ENCODE measurements at regions not wholly inside any gene's neighbourhood (a gene's known extent, or its start where the extent isn't known, plus 50 kb on each side); places are given as distances from the start of the nearest gene placed in this dataset.

GRCh38 chr16:79790854-79791253, 190.3 kb upstream of the MAF start:
- Mint-ChIP-seq H3K27me3 (ENCODE audit: low read depth) (peaks cover 5% of the 10 kb centered on the region), H3K27ac (ENCODE audit: unreplicated experiment) (no peak overlapping the region), H3K4me3 (ENCODE audit: unreplicated experiment) (no peak overlapping the region), H3K4me1 (ENCODE audit: low read depth) (no peaks in the 10 kb centered on the region), H3K9me3 (ENCODE audit: low read depth) (no peaks in the 10 kb centered on the region), H3K36me3 (ENCODE audit: low read depth) (no peaks in the 10 kb centered on the region)
- no peak for TF ChIP-seq CTCF (IDR thresholded peaks at IDR 0.05)
- DNase-seq (ENCODE audit: low spot score), result no peak

DNA sequence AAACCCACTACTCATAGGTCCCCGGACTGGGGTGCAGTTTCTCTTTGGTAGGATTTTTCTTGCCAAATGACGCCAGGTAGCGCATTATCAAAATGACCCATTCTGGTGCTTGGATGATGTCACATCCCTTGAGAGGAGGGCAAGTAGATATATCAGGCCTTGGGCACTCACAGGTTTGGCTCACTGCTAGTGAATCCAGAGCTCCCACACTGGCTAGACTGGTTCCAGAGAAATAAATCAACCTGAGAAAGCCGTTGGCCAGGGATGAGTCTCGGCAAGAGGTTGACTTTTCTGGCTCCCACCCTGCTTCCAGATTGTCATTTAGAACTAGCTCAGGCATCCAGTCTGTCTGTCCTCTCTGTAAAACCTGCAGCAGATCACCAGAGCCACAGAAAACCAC, 188.4 kb upstream of the MAF start:
- H3K36me3 Mint-ChIP-seq (ENCODE audit: low read depth), result no peaks in the 10 kb centered on the region
- no peaks in the 10 kb centered on the region for H3K4me1 Mint-ChIP-seq (ENCODE audit: low read depth)
- no peaks in the 10 kb centered on the region for H3K9me3 Mint-ChIP-seq (ENCODE audit: low read depth)
- TF ChIP-seq CTCF (IDR thresholded peaks at IDR 0.05), result no peak
- no peak overlapping the region for H3K4me3 Mint-ChIP-seq (ENCODE audit: unreplicated experiment)
- H3K27me3 Mint-ChIP-seq (ENCODE audit: low read depth), result peaks cover 5% of the 10 kb centered on the region
- no peak overlapping the region for H3K27ac Mint-ChIP-seq (ENCODE audit: unreplicated experiment)
- no peak for DNase-seq (ENCODE audit: low spot score)

- H3K27me3 Mint-ChIP-seq (ENCODE audit: low read depth), result peaks cover 5% of the 10 kb centered on the region
- H3K4me3 Mint-ChIP-seq (ENCODE audit: unreplicated experiment), result no peak overlapping the region
- H3K4me1 Mint-ChIP-seq (ENCODE audit: low read depth), result no peaks in the 10 kb centered on the region
- no peaks in the 10 kb centered on the region for H3K9me3 Mint-ChIP-seq (ENCODE audit: low read depth)
- no peaks in the 10 kb centered on the region for H3K36me3 Mint-ChIP-seq (ENCODE audit: low read depth)
- no peak for TF ChIP-seq CTCF (IDR thresholded peaks at IDR 0.05)
- no peak overlapping the region for H3K27ac Mint-ChIP-seq (ENCODE audit: unreplicated experiment)
- no peak for DNase-seq (ENCODE audit: low spot score)
Observed at GRCh38 chr16:79786389-79786788, 185.9 kb upstream of the MAF start.

DNA sequence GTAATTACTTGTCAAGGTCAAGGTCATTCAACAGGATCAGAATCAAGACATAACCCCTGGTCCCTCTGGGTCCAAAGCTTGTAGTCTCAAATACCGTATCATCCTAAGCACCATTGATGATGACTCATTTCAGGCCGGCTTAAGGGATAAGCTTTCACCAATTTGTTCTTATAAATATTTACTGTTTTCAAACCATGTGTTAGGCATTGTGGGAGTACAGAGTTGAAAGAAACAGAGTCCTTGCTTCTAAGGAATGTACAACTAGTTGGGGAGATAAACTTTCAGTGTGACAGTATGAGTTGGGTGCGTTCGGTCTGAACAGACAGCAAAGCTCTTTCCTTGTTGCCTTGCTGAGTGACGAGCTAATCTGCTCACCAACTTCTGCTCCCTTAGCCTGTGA, 183.5 kb upstream of the MAF start:
- TF ChIP-seq CTCF (IDR thresholded peaks at IDR 0.05), result no peak
- Mint-ChIP-seq H3K4me3 (ENCODE audit: unreplicated experiment) (no peak overlapping the region), H3K36me3 (ENCODE audit: low read depth) (no peaks in the 10 kb centered on the region), H3K4me1 (ENCODE audit: low read depth) (no peaks in the 10 kb centered on the region), H3K27me3 (ENCODE audit: low read depth) (peaks cover 7% of the 10 kb centered on the region), H3K9me3 (ENCODE audit: low read depth) (no peaks in the 10 kb centered on the region), H3K27ac (ENCODE audit: unreplicated experiment) (no peak overlapping the region)
- DNase-seq (ENCODE audit: low spot score), result no peak

DNA sequence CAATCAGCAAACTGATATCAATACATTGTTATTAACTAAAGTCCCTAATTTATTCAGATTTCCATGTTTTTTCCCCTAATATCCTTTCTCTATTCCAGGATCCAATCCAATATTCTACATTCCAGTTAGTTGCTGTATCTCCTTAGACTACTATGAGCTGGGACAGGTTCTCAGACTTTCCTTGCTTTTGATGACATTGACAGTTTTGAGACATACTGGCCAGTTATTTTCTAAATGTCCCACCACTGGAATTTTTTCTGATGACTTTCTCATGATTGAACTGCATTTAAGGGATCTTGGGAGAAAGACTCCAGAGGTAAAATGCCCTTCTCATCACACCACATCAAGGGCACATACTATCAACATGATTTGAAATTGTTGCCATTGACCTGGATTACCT, 177.1 kb upstream of the MAF start:
- Mint-ChIP-seq H3K27ac (ENCODE audit: unreplicated experiment) (no peak overlapping the region), H3K27me3 (ENCODE audit: low read depth) (peaks cover 1% of the 10 kb centered on the region), H3K4me1 (ENCODE audit: low read depth) (peaks cover 9% of the 10 kb centered on the region), H3K4me3 (ENCODE audit: unreplicated experiment) (no peak overlapping the region), H3K36me3 (ENCODE audit: low read depth) (no peaks in the 10 kb centered on the region), H3K9me3 (ENCODE audit: low read depth) (no peaks in the 10 kb centered on the region)
- DNase-seq (ENCODE audit: low spot score), result no peak
- no peak for TF ChIP-seq CTCF (IDR thresholded peaks at IDR 0.05)
